Activated naive CD4-positive, alpha-beta T cell treated with anti-CD3 and anti-CD28 coated beads for 36 hours (primary cell): ENCODE measurements at regions not wholly inside any gene's neighbourhood (a gene's known extent, or its start where the extent isn't known, plus 50 kb on each side); places are given as distances from the start of the nearest gene placed in this dataset.
"Not testable (repeated sequence)": the region's sequence is repeated elsewhere in the genome, so short reads cannot be mapped to it uniquely, and the experiment has no call there.

ENCODE experiments used
- CTCF ChIA-PET: fragments of 350-600 bp; sonication (Branson Sonifier 250); formaldehyde crosslinking; loops from one replicate; lab custom pipeline; 2021; ENCODE audit warnings: antibody characterized with exemption; lab: Charles Lee
- DNase-seq: peaks from one replicate; pipeline ENCODE4 v3.0.0-alpha.2; 2020
- H3K27ac Mint-ChIP-seq: one replicate; pipeline ENCODE4 v1.8.0; 2021; ENCODE audit warnings: mild to moderate bottlenecking, mixed read lengths
- H3K27me3 Mint-ChIP-seq: one replicate; pipeline ENCODE4 v1.8.0; 2021; ENCODE audit warnings: low read depth, mixed read lengths
- H3K36me3 Mint-ChIP-seq: one replicate; pipeline ENCODE4 v1.8.0; 2021; ENCODE audit warnings: low read depth, mixed read lengths
- H3K4me1 Mint-ChIP-seq: one replicate; pipeline ENCODE4 v1.8.0; 2021; ENCODE audit warnings: low read depth, mixed read lengths
- H3K4me3 Mint-ChIP-seq: one replicate; pipeline ENCODE4 v1.8.0; 2021; ENCODE audit warnings: mild to moderate bottlenecking, moderate library complexity, mixed read lengths
- H3K9me3 Mint-ChIP-seq: one replicate; pipeline ENCODE4 v1.8.0; 2021; ENCODE audit warnings: mixed read lengths
- intact Hi-C: fragments of 100-400 bp; cut with micrococcal nuclease; formaldehyde crosslinking; loops from one replicate; pipeline ENCODE4 v1.15.1; 2023

- Mint-ChIP-seq H3K27me3 (peaks cover 4% of the 10 kb centered on the region), H3K4me1 (no peaks in the 10 kb centered on the region), H3K27ac (no peak overlapping the region), H3K36me3 (no peaks in the 10 kb centered on the region), H3K9me3 (no peaks in the 10 kb centered on the region), H3K4me3 (no peak overlapping the region)
- intact Hi-C loops, result no loop called here
- CTCF ChIA-PET, result no interaction called here
- no peak for DNase-seq
Observed at GRCh38 chr9:135173066-135173465, 85.6 kb downstream of the OLFM1 start.

GRCh38 chr9:135174248-135174647 is 86.8 kb downstream of the OLFM1 start:
- CTCF ChIA-PET, result no interaction called here
- no peaks in the 10 kb centered on the region for H3K4me1 Mint-ChIP-seq
- intact Hi-C loops, result no loop called here

GRCh38 chr9:135174981-135175380 is 87.5 kb downstream of the OLFM1 start:
- no peak for DNase-seq
- no peaks in the 10 kb centered on the region for H3K36me3 Mint-ChIP-seq
- no peaks in the 10 kb centered on the region for H3K4me1 Mint-ChIP-seq
- H3K4me3 Mint-ChIP-seq, result no peak overlapping the region
- no peaks in the 10 kb centered on the region for H3K9me3 Mint-ChIP-seq
- H3K27ac Mint-ChIP-seq, result no peak overlapping the region
- CTCF ChIA-PET, result no interaction called here
- intact Hi-C loops, result no loop called here
- H3K27me3 Mint-ChIP-seq, result peaks cover 4% of the 10 kb centered on the region

More at GRCh38 chr9:135174248-135174647, 86.8 kb downstream of the OLFM1 start:
- Mint-ChIP-seq H3K27ac (no peak overlapping the region), H3K36me3 (no peaks in the 10 kb centered on the region), H3K9me3 (no peaks in the 10 kb centered on the region), H3K27me3 (peaks cover 4% of the 10 kb centered on the region), H3K4me3 (no peak overlapping the region)
- DNase-seq, result no peak

- CTCF ChIA-PET, result no interaction called here
- peaks cover 4% of the 10 kb centered on the region for H3K27me3 Mint-ChIP-seq
- no peak overlapping the region for H3K4me3 Mint-ChIP-seq
- intact Hi-C loops, result no loop called here
- no peaks in the 10 kb centered on the region for H3K9me3 Mint-ChIP-seq
- H3K36me3 Mint-ChIP-seq, result no peaks in the 10 kb centered on the region
- H3K27ac Mint-ChIP-seq, result no peak overlapping the region
- H3K4me1 Mint-ChIP-seq, result no peaks in the 10 kb centered on the region
- DNase-seq, result no peak
Observed at GRCh38 chr9:135176284-135176683, 88.8 kb downstream of the OLFM1 start.

- CTCF ChIA-PET, H3K4me1 Mint-ChIP-seq, H3K27ac Mint-ChIP-seq, intact Hi-C loops, H3K27me3 Mint-ChIP-seq, DNase-seq, H3K4me3 Mint-ChIP-seq, H3K36me3 Mint-ChIP-seq, H3K9me3 Mint-ChIP-seq: not testable (repeated sequence)
Observed at GRCh38 chr9:135177562-135177961, 90.1 kb downstream of the OLFM1 start.

- intact Hi-C loops, result no loop called here
- no peak for DNase-seq
- H3K9me3 Mint-ChIP-seq, result no peaks in the 10 kb centered on the region
- no peaks in the 10 kb centered on the region for H3K4me1 Mint-ChIP-seq
- H3K27me3 Mint-ChIP-seq, result peaks cover 4% of the 10 kb centered on the region
- CTCF ChIA-PET, result no interaction called here
- H3K27ac Mint-ChIP-seq, result no peak overlapping the region
- no peaks in the 10 kb centered on the region for H3K36me3 Mint-ChIP-seq
- no peak overlapping the region for H3K4me3 Mint-ChIP-seq
Observed at GRCh38 chr9:135178498-135178897, 91.0 kb downstream of the OLFM1 start.

- Mint-ChIP-seq H3K4me1 (no peaks in the 10 kb centered on the region), H3K27ac (no peak overlapping the region), H3K9me3 (no peaks in the 10 kb centered on the region), H3K4me3 (no peak overlapping the region), H3K36me3 (no peaks in the 10 kb centered on the region), H3K27me3 (peaks cover 1% of the 10 kb centered on the region)
- intact Hi-C loops, result no loop called here
- CTCF ChIA-PET, result no interaction called here
- DNase-seq, result no peak
Observed at GRCh38 chr9:135179041-135179440, 91.6 kb downstream of the OLFM1 start.

- no peaks in the 10 kb centered on the region for H3K36me3 Mint-ChIP-seq
- no peaks in the 10 kb centered on the region for H3K4me1 Mint-ChIP-seq
- H3K4me3 Mint-ChIP-seq, result no peak overlapping the region
- H3K9me3 Mint-ChIP-seq, result no peaks in the 10 kb centered on the region
- intact Hi-C loops, result no loop called here
- DNase-seq, result no peak
- CTCF ChIA-PET, result no interaction called here
- no peaks in the 10 kb centered on the region for H3K27me3 Mint-ChIP-seq
- no peak overlapping the region for H3K27ac Mint-ChIP-seq
Observed at GRCh38 chr9:135179976-135180375, 92.5 kb downstream of the OLFM1 start.

GRCh38 chr9:135180586-135180985 is 93.1 kb downstream of the OLFM1 start:
- Mint-ChIP-seq H3K4me3 (no peak overlapping the region), H3K4me1 (no peaks in the 10 kb centered on the region), H3K27me3 (no peaks in the 10 kb centered on the region), H3K36me3 (no peaks in the 10 kb centered on the region), H3K9me3 (no peaks in the 10 kb centered on the region), H3K27ac (no peak overlapping the region)
- intact Hi-C loops, result no loop called here
- no peak for DNase-seq
- CTCF ChIA-PET, result no interaction called here

GRCh38 chr9:135181336-135181735 is 93.9 kb downstream of the OLFM1 start:
- H3K27ac Mint-ChIP-seq, result no peak overlapping the region
- H3K4me1 Mint-ChIP-seq, result no peaks in the 10 kb centered on the region
- no peaks in the 10 kb centered on the region for H3K36me3 Mint-ChIP-seq
- H3K27me3 Mint-ChIP-seq, result no peaks in the 10 kb centered on the region
- intact Hi-C loops, result no loop called here
- no peak overlapping the region for H3K4me3 Mint-ChIP-seq
- no peak for DNase-seq
- CTCF ChIA-PET, result no interaction called here
- no peaks in the 10 kb centered on the region for H3K9me3 Mint-ChIP-seq

GRCh38 chr9:135181841-135182240 is 94.4 kb downstream of the OLFM1 start:
- H3K27ac Mint-ChIP-seq, intact Hi-C loops, H3K4me1 Mint-ChIP-seq, H3K36me3 Mint-ChIP-seq, CTCF ChIA-PET, H3K27me3 Mint-ChIP-seq, DNase-seq, H3K9me3 Mint-ChIP-seq, H3K4me3 Mint-ChIP-seq: not testable (repeated sequence)

- H3K4me3 Mint-ChIP-seq, result no peak overlapping the region
- no peak for DNase-seq
- H3K4me1 Mint-ChIP-seq, result no peaks in the 10 kb centered on the region
- H3K36me3 Mint-ChIP-seq, result no peaks in the 10 kb centered on the region
- H3K9me3 Mint-ChIP-seq, result no peaks in the 10 kb centered on the region
- H3K27ac Mint-ChIP-seq, result no peak overlapping the region
- peaks cover 2% of the 10 kb centered on the region for H3K27me3 Mint-ChIP-seq
- CTCF ChIA-PET, result no interaction called here
- intact Hi-C loops, result no loop called here
Observed at GRCh38 chr9:135183069-135183468, 95.6 kb downstream of the OLFM1 start.

- H3K4me1 Mint-ChIP-seq, result no peaks in the 10 kb centered on the region
- H3K36me3 Mint-ChIP-seq, result no peaks in the 10 kb centered on the region
- H3K27ac Mint-ChIP-seq, result no peak overlapping the region
- intact Hi-C loops, result no loop called here
- H3K27me3 Mint-ChIP-seq, result peaks cover 2% of the 10 kb centered on the region
- H3K4me3 Mint-ChIP-seq, result no peak overlapping the region
- no peaks in the 10 kb centered on the region for H3K9me3 Mint-ChIP-seq
- DNase-seq, result no peak
- CTCF ChIA-PET, result no interaction called here
Observed at GRCh38 chr9:135183528-135184180, 96.2 kb downstream of the OLFM1 start.
